Activated T-cell treated with anti-CD3 and anti-CD28 coated beads for 24 hours (primary cell): ENCODE measurements at regions not wholly inside any gene's neighbourhood (a gene's known extent, or its start where the extent isn't known, plus 50 kb on each side); places are given as distances from the start of the nearest gene placed in this dataset.
"Not testable (repeated sequence)": the region's sequence is repeated elsewhere in the genome, so short reads cannot be mapped to it uniquely, and the experiment has no call there.

ENCODE experiments used
- DNase-seq: peaks from one replicate; pipeline ENCODE4 v3.0.0-alpha.2; 2020; ENCODE audit warnings: low read depth

DNA sequence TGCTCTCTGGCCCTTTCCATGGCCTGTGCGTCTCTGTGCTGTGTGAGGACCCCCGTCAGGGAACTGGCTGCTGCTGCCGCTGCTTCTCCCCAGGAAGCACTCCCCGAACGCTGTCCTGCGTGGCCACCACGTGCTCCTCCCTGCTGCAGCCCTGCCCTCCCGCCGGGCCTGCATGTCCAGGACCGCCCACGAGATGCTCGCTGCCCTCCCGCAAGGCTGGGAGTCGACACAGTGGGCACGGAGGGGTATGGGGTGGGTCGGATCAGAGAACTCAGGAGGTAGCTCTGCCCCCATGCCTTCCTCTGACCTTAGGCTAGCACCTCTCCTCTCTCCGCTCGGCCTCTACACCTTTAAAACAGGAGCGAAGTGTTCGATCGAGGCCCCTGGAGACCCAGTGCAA is 171.9 kb upstream of the AJAP1 start:
- no peak for DNase-seq

- no peak for DNase-seq
Measured at GRCh38 chr1:4483021-4483625, 171.3 kb upstream of the AJAP1 start.

DNA sequence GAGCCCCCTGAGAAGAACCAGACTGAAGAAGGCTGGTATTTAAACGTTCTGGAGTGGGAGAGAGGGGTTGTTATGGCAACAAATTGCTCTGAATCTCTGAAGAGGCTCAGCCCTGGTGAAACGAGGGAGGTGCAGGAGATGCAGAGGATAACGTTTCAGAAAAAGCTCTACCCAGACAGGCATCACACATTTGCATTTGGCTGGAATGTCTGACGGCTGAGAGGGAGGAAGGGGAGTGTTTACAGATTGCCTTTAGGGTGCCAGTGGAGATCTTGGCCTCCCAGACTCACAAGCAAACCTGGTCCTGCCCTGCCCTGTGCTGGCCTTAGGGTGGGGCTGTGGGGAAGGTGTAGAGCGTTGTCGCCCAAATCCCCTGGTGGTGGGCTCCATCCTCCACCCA is 169.0 kb upstream of the AJAP1 start:
- DNase-seq, result no peak

- DNase-seq, result no peak
Measured at GRCh38 chr1:4485878-4486277, 168.5 kb upstream of the AJAP1 start.

DNA sequence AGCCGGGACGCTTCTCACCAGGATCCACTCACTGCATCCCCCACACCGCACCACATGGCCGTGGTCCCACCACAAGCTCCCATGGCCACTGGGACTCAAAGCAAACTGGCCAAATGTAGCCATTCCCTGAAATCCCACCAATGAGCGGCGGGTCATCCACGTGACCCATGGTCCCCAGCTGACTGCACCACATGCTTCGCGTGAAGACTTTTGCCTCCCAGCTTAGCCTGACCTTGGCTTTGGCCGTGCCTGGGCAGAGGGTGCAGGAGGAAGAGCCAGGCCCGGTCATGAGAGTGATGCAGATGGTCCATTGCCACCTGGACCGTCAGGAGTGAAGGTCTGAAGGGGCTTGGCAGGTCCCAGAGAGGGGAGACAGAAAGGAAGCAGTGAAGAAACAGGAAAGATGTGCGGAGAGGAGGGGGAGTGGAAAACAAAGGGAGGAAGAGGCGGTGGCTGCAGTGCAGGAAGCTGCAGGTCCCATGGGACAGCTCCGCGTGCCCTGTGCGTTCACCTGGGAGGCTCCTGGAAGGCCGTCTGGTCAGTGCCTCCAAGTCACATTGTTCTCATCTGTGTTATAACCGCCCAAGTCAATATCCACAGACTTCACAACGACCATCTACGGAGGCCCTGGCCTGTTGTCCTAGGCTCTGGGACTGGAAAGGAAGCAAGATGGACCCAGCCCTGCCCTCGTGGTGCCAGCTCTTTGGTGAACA is 167.8 kb upstream of the AJAP1 start:
- DNase-seq, result no peak

- DNase-seq, result no peak
Measured at GRCh38 chr1:4488018-4488417, 166.4 kb upstream of the AJAP1 start.

DNA sequence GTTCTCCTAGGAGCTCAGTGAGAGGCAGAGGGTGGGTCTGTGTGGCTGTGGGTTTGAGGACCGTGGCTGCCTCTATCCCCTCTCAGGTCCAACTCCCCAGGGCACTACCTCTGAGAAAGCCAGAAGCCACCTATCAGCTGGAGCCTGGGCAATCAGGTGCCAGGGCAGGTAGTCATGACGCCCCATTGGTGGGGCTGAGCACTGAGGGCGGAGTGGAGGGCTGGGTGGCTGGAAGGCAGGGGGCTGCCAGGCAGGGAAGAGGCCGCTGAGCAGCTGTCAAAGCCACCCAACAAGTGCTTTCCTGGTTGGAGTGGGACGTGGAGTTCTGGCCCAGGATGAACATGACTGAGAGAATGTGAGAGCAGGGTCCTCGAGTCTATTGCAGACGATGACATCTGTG is 164.9 kb upstream of the AJAP1 start:
- no peak for DNase-seq

DNA sequence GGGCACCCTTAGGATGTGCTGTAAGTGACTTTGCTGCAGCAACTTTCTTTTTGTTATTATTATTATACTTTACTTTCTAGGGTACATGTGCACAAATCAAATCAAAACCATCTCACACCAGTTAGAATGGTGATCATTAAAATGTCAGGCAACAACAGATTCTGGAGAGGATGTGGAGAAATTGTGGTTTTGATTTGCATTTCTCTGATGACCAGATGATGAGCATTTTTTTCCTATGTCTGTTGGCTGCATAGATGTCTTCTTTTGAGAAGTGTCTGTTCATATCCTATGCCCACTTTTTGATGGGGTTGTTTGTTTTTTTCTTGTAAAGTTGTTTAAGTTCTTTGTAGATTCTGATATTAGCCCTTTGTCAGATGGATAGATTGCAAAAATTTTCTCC is 164.4 kb upstream of the AJAP1 start:
- not testable (repeated sequence) for DNase-seq

DNA sequence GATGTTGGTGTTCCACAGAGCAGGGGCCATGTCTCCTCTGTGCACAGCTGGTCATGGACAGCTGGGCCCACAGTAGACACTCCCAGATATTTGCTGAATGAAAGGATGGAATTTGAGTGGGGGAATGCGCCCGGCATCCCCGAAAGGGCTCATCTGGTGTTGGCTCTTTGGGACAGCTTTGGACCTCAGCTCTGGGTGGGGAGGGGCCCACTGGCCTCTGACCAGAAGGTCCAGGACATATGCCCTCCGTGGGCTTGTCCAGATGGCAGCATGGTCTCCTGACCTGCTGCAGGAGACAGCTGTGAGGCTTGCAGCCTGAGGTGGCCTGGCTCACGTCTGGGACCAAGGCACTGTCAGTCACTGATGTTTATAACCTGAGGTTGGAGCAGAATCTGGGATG is 160.4 kb upstream of the AJAP1 start:
- DNase-seq, result no peak

DNA sequence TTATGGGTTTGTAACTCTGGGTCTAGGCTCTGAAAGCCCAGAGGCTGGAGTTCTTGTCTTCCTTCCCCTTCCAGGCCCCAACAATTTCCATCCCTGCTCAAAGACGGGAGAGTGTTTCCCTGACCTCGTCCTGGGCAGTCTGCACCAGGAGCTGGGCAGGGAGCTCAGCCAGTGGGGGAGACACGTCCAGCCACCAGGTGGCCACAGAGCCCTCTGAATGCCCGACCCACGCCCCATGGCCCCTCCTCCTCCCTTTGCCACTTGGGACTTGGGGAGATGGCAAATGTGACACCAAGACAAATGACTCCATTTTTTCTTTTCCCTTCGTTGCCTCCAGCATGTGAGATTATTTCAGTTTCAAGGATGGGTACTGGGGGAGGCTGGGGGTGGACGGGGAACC is 159.9 kb upstream of the AJAP1 start:
- DNase-seq, result no peak

DNA sequence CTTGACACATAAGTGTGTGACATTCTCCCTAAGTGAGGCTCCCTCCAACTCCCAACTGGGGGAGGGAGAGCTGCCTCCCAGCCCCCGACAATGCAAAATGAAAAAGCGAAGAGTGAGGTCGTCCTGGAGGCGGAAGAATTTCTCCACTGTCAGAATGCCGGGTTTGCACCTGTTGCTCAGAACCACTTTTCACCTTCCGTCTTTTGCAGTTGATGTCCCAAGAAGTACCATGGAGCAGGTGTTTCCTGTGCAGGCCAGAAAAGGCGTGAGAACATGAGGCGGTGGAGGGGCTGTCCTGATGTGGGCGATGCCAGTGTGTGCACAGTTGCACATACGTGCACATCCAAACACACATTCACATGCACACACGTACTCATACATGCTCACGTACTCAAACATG is 158.6 kb upstream of the AJAP1 start:
- no peak for DNase-seq

GRCh38 chr1:4500441-4500840 is 154.0 kb upstream of the AJAP1 start:
- no peak for DNase-seq

- DNase-seq, result no peak
Measured at GRCh38 chr1:4506591-4506990, 147.8 kb upstream of the AJAP1 start.

DNA sequence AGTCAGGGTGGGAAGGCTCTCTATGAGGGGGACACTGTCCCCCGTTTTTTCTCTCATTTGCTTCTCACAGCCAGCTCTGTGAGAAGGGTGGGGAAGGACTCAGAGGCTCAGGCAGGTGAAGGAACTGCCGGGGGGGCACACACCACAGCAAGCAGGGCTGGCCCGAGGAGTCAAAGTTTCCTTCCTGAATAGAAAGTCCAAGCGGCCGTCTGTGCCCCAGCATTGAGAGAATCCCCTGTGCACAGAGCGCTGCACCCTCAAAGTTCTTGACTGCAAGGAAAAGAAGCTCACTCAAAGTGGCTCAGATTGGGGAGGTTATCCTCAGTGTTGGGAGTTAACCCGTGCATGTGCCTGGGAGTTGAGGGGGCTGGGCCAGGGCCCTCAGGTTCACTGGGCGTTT is 145.2 kb upstream of the AJAP1 start:
- no peak for DNase-seq

GRCh38 chr1:4510276-4510691 is 144.1 kb upstream of the AJAP1 start:
- no peak for DNase-seq

GRCh38 chr1:4511374-4511773 is 143.0 kb upstream of the AJAP1 start:
- no peak for DNase-seq

DNA sequence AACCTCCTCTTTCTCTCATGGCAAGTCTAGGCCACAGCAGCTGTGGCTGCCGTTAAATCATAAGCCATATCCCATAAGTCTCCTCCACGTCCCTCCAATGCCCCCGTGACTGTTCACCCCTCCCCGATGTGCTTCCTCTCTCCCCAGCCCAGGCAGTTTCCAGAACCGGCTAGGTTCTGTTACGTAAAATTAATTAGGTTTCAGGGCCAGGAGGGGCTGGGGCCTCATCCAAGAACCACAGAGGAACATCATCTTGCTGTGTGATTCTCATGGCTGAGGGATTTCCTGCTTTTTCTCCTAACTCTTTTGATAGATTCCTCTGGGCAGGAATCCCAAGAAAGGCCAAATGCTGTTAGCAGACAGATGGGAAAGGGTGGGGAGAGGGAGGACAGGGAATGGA is 141.8 kb upstream of the AJAP1 start:
- DNase-seq, result no peak

DNA sequence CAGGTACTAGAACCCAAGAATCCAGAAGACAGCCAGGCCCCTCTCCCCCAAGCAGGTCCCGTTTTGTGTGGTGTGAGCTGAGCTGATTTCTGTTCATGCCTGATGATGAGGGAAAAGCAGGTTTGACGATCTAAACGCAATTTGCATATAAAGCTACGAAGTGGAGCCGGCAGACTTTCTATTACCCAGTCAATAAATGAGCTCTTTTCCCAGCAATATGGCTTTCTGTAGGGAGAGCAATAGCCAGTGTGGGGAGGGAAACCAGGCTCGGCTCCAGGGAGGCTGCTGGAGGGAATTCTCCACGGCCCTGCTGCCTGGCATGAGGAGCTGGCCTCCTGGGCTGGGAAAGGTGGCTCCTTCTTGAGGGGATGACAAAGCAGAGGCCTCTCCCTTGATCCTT is 140.7 kb upstream of the AJAP1 start:
- DNase-seq, result no peak

GRCh38 chr1:4515727-4516289 is 138.6 kb upstream of the AJAP1 start:
- DNase-seq, result no peak

GRCh38 chr1:4516596-4516995 is 137.8 kb upstream of the AJAP1 start:
- no peak for DNase-seq

GRCh38 chr1:4517186-4517954 is 137.0 kb upstream of the AJAP1 start:
- no peak for DNase-seq

DNA sequence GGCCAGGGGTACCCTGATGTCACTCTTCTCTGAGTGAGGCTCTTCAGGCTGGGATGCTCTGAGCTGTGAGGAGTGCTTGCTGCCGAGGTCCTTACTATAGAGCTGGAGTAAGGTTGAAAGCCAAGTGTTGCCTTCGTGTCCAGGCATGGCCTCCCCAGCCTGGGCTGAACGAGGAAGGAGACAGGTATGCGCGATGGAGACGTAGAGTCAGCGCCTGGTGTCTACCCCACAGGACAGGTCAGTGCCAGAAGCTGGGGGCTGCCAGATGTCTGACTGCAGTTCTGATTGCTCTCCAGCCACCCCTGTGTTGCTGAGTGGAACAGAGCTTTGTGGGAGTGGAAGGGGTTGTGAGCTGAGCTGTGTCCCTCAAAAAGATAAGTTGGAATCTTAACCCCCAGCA is 135.8 kb upstream of the AJAP1 start:
- DNase-seq, result no peak

- DNase-seq, result no peak
Measured at GRCh38 chr1:4519954-4520353, 134.5 kb upstream of the AJAP1 start.
